Neural cell (in vitro differentiated cells): ENCODE measurements at regions not wholly inside any gene's neighbourhood (a gene's known extent, or its start where the extent isn't known, plus 50 kb on each side); places are given as distances from the start of the nearest gene placed in this dataset.
A peak's percentile ranks its signal among the peaks of the same experiment; 100 is the strongest.

Source experiments
- H2AFZ ChIP-seq: fragments of 200-600, 300-800 bp; sonication (generic), shearing (Covaris generic); 2 replicates; pipeline ENCODE4 v1.6.0; 2014; ENCODE audit warnings: low read depth, mild to moderate bottlenecking, antibody characterized with exemption, low read length, moderate library complexity
- H3F3A ChIP-seq: fragments of 200-600 bp; shearing (Covaris generic); 2 replicates; pipeline ENCODE4 v1.6.1; 2016; ENCODE audit warnings: mild to moderate bottlenecking, moderate library complexity, mixed read lengths, antibody characterized with exemption, low read length; ENCODE audit not compliant: insufficient read depth, poor library complexity, severe bottlenecking
- H3K27ac ChIP-seq: fragments of 200-600, 300-800 bp; sonication (generic), shearing (Covaris generic); 2 replicates; pipeline ENCODE4 v1.5.1; 2014; ENCODE audit warnings: mild to moderate bottlenecking, low read length, moderate library complexity
- H3K27me3 ChIP-seq: fragments of 300-800, 200-600 bp; sonication (generic), shearing (Covaris generic); 2 replicates; pipeline ENCODE4 v1.6.0; 2014; ENCODE audit warnings: mild to moderate bottlenecking, low read depth, low read length, moderate library complexity; ENCODE audit not compliant: insufficient read depth
- H3K36me3 ChIP-seq: fragments of 300-800, 200-600 bp; sonication (generic), shearing (Covaris generic); 2 replicates; pipeline ENCODE4 v1.5.1; 2014; ENCODE audit warnings: mild to moderate bottlenecking, antibody characterized with exemption, low read length, moderate library complexity; ENCODE audit not compliant: insufficient read depth
- H3K4me2 ChIP-seq: fragments of 300-800, 200-600 bp; sonication (generic), shearing (Covaris generic); 2 replicates; pipeline ENCODE4 v1.6.0; 2014; ENCODE audit warnings: mild to moderate bottlenecking, low read length
- H3K4me3 ChIP-seq: fragments of 300-800, 200-600 bp; sonication (generic), shearing (Covaris generic); 2 replicates; pipeline ENCODE4 v1.5.1; 2014; ENCODE audit warnings: mild to moderate bottlenecking, low read length, moderate library complexity
- H3K79me2 ChIP-seq: fragments of 200-600 bp; shearing (Covaris generic); replicated peaks from 2 replicates; pipeline ENCODE4 v1.6.0; 2014; ENCODE audit warnings: mild to moderate bottlenecking, low read length, moderate library complexity; ENCODE audit not compliant: insufficient read depth
- H3K9ac ChIP-seq: fragments of 300-800, 200-600 bp; sonication (generic), shearing (Covaris generic); 2 replicates; pipeline ENCODE4 v1.6.1; 2016; ENCODE audit warnings: mild to moderate bottlenecking, low read length, mixed read lengths
- H3K9me2 ChIP-seq: fragments of 200-600 bp; shearing (Covaris generic); 2 replicates; pipeline ENCODE4 v1.6.1; 2016; ENCODE audit warnings: mild to moderate bottlenecking, low read length, mixed read lengths; ENCODE audit not compliant: insufficient read depth
- H3K9me3 ChIP-seq: fragments of 200-600, 300-800 bp; sonication (generic), shearing (Covaris generic); 2 replicates; pipeline ENCODE4 v1.6.1; 2016; ENCODE audit warnings: mild to moderate bottlenecking, mixed run types, low read length, moderate library complexity, mixed read lengths
- H4K20me1 ChIP-seq: fragments of 200-600 bp; shearing (Covaris generic); 2 replicates; pipeline ENCODE4 v1.6.1; 2016; ENCODE audit warnings: mild to moderate bottlenecking, mixed run types; ENCODE audit not compliant: insufficient read depth
- EP300 ChIP-seq: fragments of 450-650 bp; conservative IDR thresholded peaks from 2 replicates; pipeline ENCODE4 v1.6.1; 2014; ENCODE audit warnings: antibody characterized with exemption, mild to moderate bottlenecking, moderate library complexity; ENCODE audit not compliant: poor library complexity, severe bottlenecking
- EZH2 ChIP-seq: fragments of 200-600, 300-800 bp; shearing (Covaris generic), sonication (generic); IDR thresholded peaks from 2 replicates; pipeline ENCODE4 v1.6.1; 2014; ENCODE audit warnings: antibody characterized with exemption, low read length, borderline replicate concordance, mild to moderate bottlenecking; ENCODE audit not compliant: insufficient read depth, poor library complexity, severe bottlenecking
- MXI1 ChIP-seq: fragments of 450-650 bp; conservative IDR thresholded peaks from 2 replicates; pipeline ENCODE4 v1.6.1; 2014; ENCODE audit warnings: antibody characterized with exemption, mild to moderate bottlenecking; ENCODE audit not compliant: poor library complexity, severe bottlenecking
- POLR2AphosphoS5 ChIP-seq: IDR thresholded peaks from 2 replicates; pipeline ENCODE4 v1.6.1; 2012
- RAD21 ChIP-seq: fragments of 450-650 bp; conservative IDR thresholded peaks from 2 replicates; pipeline ENCODE4 v1.6.1; 2014; ENCODE audit warnings: antibody characterized with exemption, mild to moderate bottlenecking, moderate library complexity
- SMC3 ChIP-seq: fragments of 450-650 bp; conservative IDR thresholded peaks from 2 replicates; pipeline ENCODE4 v1.6.1; 2014; ENCODE audit warnings: antibody characterized with exemption, mild to moderate bottlenecking, moderate library complexity; ENCODE audit not compliant: poor library complexity
- TAF1 ChIP-seq: IDR thresholded peaks from 2 replicates; pipeline ENCODE4 v1.6.1; 2012; ENCODE audit warnings: low read depth
- TF ChIP-seq, protein P1 (sequence below): IDR thresholded peaks from 2 replicates; pipeline ENCODE4 v1.6.1; 2012; ENCODE audit warnings: borderline replicate concordance
- TF ChIP-seq, protein P2 (sequence below): fragments of 450-650 bp; IDR thresholded peaks from 2 replicates; pipeline ENCODE4 v1.5.1; 2014; ENCODE audit warnings: antibody characterized with exemption, mild to moderate bottlenecking, moderate library complexity; ENCODE audit not compliant: poor library complexity, severe bottlenecking

- no peaks in the 10 kb centered on the region for H3K36me3 ChIP-seq
- H3K4me3 ChIP-seq: no peak overlapping the region
- no peaks in the 10 kb centered on the region for H3F3A ChIP-seq
- no peak overlapping the region for H3K9ac ChIP-seq
- no peaks in the 10 kb centered on the region for H3K9me3 ChIP-seq
- no peak overlapping the region for H3K4me2 ChIP-seq
- H3K27ac ChIP-seq: no peak overlapping the region
- no peaks in the 10 kb centered on the region for H4K20me1 ChIP-seq
- no peaks in the 10 kb centered on the region for H3K79me2 ChIP-seq
- no peaks in the 10 kb centered on the region for H3K27me3 ChIP-seq
- H2AFZ ChIP-seq: no peak overlapping the region
- TF ChIP-seq, protein P1, sequence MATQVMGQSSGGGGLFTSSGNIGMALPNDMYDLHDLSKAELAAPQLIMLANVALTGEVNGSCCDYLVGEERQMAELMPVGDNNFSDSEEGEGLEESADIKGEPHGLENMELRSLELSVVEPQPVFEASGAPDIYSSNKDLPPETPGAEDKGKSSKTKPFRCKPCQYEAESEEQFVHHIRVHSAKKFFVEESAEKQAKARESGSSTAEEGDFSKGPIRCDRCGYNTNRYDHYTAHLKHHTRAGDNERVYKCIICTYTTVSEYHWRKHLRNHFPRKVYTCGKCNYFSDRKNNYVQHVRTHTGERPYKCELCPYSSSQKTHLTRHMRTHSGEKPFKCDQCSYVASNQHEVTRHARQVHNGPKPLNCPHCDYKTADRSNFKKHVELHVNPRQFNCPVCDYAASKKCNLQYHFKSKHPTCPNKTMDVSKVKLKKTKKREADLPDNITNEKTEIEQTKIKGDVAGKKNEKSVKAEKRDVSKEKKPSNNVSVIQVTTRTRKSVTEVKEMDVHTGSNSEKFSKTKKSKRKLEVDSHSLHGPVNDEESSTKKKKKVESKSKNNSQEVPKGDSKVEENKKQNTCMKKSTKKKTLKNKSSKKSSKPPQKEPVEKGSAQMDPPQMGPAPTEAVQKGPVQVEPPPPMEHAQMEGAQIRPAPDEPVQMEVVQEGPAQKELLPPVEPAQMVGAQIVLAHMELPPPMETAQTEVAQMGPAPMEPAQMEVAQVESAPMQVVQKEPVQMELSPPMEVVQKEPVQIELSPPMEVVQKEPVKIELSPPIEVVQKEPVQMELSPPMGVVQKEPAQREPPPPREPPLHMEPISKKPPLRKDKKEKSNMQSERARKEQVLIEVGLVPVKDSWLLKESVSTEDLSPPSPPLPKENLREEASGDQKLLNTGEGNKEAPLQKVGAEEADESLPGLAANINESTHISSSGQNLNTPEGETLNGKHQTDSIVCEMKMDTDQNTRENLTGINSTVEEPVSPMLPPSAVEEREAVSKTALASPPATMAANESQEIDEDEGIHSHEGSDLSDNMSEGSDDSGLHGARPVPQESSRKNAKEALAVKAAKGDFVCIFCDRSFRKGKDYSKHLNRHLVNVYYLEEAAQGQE: no peak
- TF ChIP-seq EP300: no peak
- TF ChIP-seq SMC3: no peak
- TF ChIP-seq EZH2: no peak
- TF ChIP-seq TAF1: no peak
- TF ChIP-seq POLR2AphosphoS5: no peak
- no peak for TF ChIP-seq RAD21
- TF ChIP-seq MXI1: no peak
- TF ChIP-seq, protein P2, sequence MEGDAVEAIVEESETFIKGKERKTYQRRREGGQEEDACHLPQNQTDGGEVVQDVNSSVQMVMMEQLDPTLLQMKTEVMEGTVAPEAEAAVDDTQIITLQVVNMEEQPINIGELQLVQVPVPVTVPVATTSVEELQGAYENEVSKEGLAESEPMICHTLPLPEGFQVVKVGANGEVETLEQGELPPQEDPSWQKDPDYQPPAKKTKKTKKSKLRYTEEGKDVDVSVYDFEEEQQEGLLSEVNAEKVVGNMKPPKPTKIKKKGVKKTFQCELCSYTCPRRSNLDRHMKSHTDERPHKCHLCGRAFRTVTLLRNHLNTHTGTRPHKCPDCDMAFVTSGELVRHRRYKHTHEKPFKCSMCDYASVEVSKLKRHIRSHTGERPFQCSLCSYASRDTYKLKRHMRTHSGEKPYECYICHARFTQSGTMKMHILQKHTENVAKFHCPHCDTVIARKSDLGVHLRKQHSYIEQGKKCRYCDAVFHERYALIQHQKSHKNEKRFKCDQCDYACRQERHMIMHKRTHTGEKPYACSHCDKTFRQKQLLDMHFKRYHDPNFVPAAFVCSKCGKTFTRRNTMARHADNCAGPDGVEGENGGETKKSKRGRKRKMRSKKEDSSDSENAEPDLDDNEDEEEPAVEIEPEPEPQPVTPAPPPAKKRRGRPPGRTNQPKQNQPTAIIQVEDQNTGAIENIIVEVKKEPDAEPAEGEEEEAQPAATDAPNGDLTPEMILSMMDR: no peak
- no peaks in the 10 kb centered on the region for H3K9me2 ChIP-seq
These were observed 169.6 kb upstream of the GATB start for GRCh38 chr4:151930372-151930771.

GRCh38 chr4:151928112-151928511, 167.3 kb upstream of the GATB start:
- Histone ChIP-seq H3K4me3 (no peak overlapping the region), H4K20me1 (no peaks in the 10 kb centered on the region), H3K9me3 (no peaks in the 10 kb centered on the region), H3K79me2 (no peaks in the 10 kb centered on the region), H3K36me3 (no peaks in the 10 kb centered on the region), H3K9ac (no peak overlapping the region), H3K27me3 (no peaks in the 10 kb centered on the region), H3K4me2 (no peak overlapping the region), H3K9me2 (no peaks in the 10 kb centered on the region), H2AFZ (no peak overlapping the region), H3K27ac (peak overlapping the region; percentile 44), H3F3A (no peaks in the 10 kb centered on the region)
- no peak for TF ChIP-seq SMC3
- TF ChIP-seq, protein P2: no peak
- no peak for TF ChIP-seq POLR2AphosphoS5
- TF ChIP-seq, protein P1: no peak
- TF ChIP-seq MXI1: no peak
- TF ChIP-seq EP300: no peak
- TF ChIP-seq EZH2: no peak
- TF ChIP-seq TAF1: no peak
- no peak for TF ChIP-seq RAD21
